ENCODE measurements at regions not wholly inside any gene's neighbourhood (a gene's known extent, or its start where the extent isn't known, plus 50 kb on each side); places are given as distances from the start of the nearest gene placed in this dataset.

DNA sequence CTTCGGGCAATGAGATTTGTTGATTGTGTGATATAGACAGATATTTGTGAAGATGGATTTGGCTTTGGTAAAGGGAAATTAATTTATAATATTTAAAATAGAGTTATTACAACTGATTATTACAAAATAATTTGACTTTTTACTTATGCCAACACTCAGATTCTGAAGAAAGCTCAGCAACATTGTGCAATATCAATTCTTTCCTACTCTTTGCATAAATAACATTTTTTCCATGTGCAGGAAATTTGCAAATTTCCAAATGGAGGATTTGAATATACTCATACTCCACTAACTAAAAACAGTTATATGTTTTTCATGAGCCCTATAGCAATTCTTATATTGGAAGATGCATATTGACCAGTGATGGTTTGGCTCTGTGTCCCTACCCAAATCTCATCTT is 676.4 kb upstream of the ADAMTS5 start:
- in situ Hi-C loops (cut with HindIII; ENCODE audit: low pct_unique_long_range_greater_than_20kb, low sequenced_read_pairs) (no loop called here), intact Hi-C loops (cut with micrococcal nuclease; ENCODE audit: unreplicated experiment) (no loop called here)
- H3K4me3 ChIP-seq (ENCODE audit: low read depth in 2 of 2, low read length in 2 of 2), result no peak overlapping the region
- H3K4me1 ChIP-seq (ENCODE audit: control insufficient read depth, insufficient read depth, low read length), result no peaks in the 10 kb centered on the region
- TF ChIP-seq, protein P1, sequence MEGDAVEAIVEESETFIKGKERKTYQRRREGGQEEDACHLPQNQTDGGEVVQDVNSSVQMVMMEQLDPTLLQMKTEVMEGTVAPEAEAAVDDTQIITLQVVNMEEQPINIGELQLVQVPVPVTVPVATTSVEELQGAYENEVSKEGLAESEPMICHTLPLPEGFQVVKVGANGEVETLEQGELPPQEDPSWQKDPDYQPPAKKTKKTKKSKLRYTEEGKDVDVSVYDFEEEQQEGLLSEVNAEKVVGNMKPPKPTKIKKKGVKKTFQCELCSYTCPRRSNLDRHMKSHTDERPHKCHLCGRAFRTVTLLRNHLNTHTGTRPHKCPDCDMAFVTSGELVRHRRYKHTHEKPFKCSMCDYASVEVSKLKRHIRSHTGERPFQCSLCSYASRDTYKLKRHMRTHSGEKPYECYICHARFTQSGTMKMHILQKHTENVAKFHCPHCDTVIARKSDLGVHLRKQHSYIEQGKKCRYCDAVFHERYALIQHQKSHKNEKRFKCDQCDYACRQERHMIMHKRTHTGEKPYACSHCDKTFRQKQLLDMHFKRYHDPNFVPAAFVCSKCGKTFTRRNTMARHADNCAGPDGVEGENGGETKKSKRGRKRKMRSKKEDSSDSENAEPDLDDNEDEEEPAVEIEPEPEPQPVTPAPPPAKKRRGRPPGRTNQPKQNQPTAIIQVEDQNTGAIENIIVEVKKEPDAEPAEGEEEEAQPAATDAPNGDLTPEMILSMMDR (IDR thresholded peaks at IDR 0.05), result no peak
- TF ChIP-seq, protein P2, sequence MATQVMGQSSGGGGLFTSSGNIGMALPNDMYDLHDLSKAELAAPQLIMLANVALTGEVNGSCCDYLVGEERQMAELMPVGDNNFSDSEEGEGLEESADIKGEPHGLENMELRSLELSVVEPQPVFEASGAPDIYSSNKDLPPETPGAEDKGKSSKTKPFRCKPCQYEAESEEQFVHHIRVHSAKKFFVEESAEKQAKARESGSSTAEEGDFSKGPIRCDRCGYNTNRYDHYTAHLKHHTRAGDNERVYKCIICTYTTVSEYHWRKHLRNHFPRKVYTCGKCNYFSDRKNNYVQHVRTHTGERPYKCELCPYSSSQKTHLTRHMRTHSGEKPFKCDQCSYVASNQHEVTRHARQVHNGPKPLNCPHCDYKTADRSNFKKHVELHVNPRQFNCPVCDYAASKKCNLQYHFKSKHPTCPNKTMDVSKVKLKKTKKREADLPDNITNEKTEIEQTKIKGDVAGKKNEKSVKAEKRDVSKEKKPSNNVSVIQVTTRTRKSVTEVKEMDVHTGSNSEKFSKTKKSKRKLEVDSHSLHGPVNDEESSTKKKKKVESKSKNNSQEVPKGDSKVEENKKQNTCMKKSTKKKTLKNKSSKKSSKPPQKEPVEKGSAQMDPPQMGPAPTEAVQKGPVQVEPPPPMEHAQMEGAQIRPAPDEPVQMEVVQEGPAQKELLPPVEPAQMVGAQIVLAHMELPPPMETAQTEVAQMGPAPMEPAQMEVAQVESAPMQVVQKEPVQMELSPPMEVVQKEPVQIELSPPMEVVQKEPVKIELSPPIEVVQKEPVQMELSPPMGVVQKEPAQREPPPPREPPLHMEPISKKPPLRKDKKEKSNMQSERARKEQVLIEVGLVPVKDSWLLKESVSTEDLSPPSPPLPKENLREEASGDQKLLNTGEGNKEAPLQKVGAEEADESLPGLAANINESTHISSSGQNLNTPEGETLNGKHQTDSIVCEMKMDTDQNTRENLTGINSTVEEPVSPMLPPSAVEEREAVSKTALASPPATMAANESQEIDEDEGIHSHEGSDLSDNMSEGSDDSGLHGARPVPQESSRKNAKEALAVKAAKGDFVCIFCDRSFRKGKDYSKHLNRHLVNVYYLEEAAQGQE (IDR thresholded peaks at IDR 0.05; ENCODE audit: insufficient read depth in 1 of 2, low read depth in 2 of 2, low read length in 1 of 2), result no peak
- TF ChIP-seq SIN3A (IDR thresholded peaks at IDR 0.05; ENCODE audit: borderline replicate concordance, insufficient read depth, low read depth, low read length) (no peak), POLR2AphosphoS5 (IDR thresholded peaks at IDR 0.05; ENCODE audit: low read depth, low read length) (no peak), TCF7L2 (IDR thresholded peaks at IDR 0.05; ENCODE audit: low read depth, low read length) (no peak)
- no peak overlapping the region for H3K27ac ChIP-seq (ENCODE audit: low read length)
- ATAC-seq (no peak), DNase-seq (ENCODE audit: low read depth, low spot score) (no peak)
- no peaks in the 10 kb centered on the region for H3K36me3 ChIP-seq (ENCODE audit: control insufficient read depth, insufficient read depth, low read length)
- H3K27me3 ChIP-seq (ENCODE audit: control insufficient read depth, insufficient read depth, low read length), result no peaks in the 10 kb centered on the region
- H3K9me3 ChIP-seq (ENCODE audit: control insufficient read depth, insufficient read depth, low read depth, low read length), result no peaks in the 10 kb centered on the region
- ChIA-PET CTCF (no interaction called here), POLR2A (no interaction called here)
- no TSS peak for BruUV-seq (replicated peaks)

DNA sequence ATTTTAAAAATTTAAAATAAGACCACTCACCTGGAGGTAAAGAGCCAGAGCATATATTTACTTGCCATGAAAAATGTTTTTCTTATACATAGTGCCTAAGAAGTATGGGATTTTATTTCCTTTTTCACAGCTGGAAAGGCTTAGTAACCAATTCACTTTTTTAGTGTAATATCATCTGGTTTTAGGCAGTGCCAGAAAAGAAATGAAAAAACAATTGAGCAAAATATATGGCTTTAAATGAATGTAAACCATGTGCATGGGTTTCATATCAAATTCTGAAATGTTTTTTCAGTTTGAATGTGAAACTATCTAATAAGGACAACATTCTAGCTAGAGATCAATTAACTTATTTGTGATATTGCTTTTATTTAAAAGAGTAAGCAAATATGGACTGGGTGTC is 672.4 kb upstream of the ADAMTS5 start:
- Histone ChIP-seq H3K27me3 (ENCODE audit: control insufficient read depth, insufficient read depth, low read length) (no peaks in the 10 kb centered on the region), H3K27ac (ENCODE audit: low read length) (no peak overlapping the region), H3K9me3 (ENCODE audit: control insufficient read depth, insufficient read depth, low read depth, low read length) (no peaks in the 10 kb centered on the region), H3K4me3 (ENCODE audit: low read depth in 2 of 2, low read length in 2 of 2) (no peak overlapping the region), H3K36me3 (ENCODE audit: control insufficient read depth, insufficient read depth, low read length) (no peaks in the 10 kb centered on the region), H3K4me1 (ENCODE audit: control insufficient read depth, insufficient read depth, low read length) (no peaks in the 10 kb centered on the region)
- intact Hi-C loops (cut with micrococcal nuclease; ENCODE audit: unreplicated experiment), result no loop called here
- no TSS peak for BruUV-seq (replicated peaks)
- in situ Hi-C loops (cut with HindIII; ENCODE audit: low pct_unique_long_range_greater_than_20kb, low sequenced_read_pairs), result no loop called here
- ChIA-PET POLR2A (no interaction called here), CTCF (no interaction called here)
- no peak for ATAC-seq
- TF ChIP-seq, protein P1 (IDR thresholded peaks at IDR 0.05), result no peak
- TF ChIP-seq SIN3A (IDR thresholded peaks at IDR 0.05; ENCODE audit: borderline replicate concordance, insufficient read depth, low read depth, low read length), result no peak
- TF ChIP-seq, protein P2 (IDR thresholded peaks at IDR 0.05; ENCODE audit: insufficient read depth in 1 of 2, low read depth in 2 of 2, low read length in 1 of 2), result no peak
- no peak for TF ChIP-seq TCF7L2 (IDR thresholded peaks at IDR 0.05; ENCODE audit: low read depth, low read length)
- no peak for TF ChIP-seq POLR2AphosphoS5 (IDR thresholded peaks at IDR 0.05; ENCODE audit: low read depth, low read length)
- no peak for DNase-seq (ENCODE audit: low read depth, low spot score)
